GM12878 (cell line): ENCODE measurements at regions not wholly inside any gene's neighbourhood (a gene's known extent, or its start where the extent isn't known, plus 50 kb on each side); places are given as distances from the start of the nearest gene placed in this dataset.

Experiments used
- CHD2 ChIP-seq: IDR thresholded peaks from 2 replicates; pipeline ENCODE4 v1.6.1; 2011; ENCODE audit warnings: low read depth, low read length, improper control_type of control experiment, borderline replicate concordance
- ZNF274 ChIP-seq: IDR thresholded peaks from one replicate; pipeline ENCODE4 v1.8.0; 2011; ENCODE audit not compliant: insufficient read length, insufficient read depth
- TF ChIP-seq, protein P1 (sequence below): IDR thresholded peaks from 2 replicates; pipeline ENCODE4 v1.6.1; 2012; ENCODE audit warnings: low read depth, low read length, improper control_type of control experiment

GRCh38 chr12:123040106-123040505 is 59.6 kb downstream of the ARL6IP4 start:
- TF ChIP-seq, protein P1, sequence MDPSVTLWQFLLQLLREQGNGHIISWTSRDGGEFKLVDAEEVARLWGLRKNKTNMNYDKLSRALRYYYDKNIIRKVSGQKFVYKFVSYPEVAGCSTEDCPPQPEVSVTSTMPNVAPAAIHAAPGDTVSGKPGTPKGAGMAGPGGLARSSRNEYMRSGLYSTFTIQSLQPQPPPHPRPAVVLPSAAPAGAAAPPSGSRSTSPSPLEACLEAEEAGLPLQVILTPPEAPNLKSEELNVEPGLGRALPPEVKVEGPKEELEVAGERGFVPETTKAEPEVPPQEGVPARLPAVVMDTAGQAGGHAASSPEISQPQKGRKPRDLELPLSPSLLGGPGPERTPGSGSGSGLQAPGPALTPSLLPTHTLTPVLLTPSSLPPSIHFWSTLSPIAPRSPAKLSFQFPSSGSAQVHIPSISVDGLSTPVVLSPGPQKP: no peak
- TF ChIP-seq CHD2 (no peak), ZNF274 (no peak)
